HG03439 (cell line): ENCODE measurements at regions not wholly inside any gene's neighbourhood (a gene's known extent, or its start where the extent isn't known, plus 50 kb on each side); places are given as distances from the start of the nearest gene placed in this dataset.
"Not testable (repeated sequence)": the region's sequence is repeated elsewhere in the genome, so short reads cannot be mapped to it uniquely, and the experiment has no call there.

ENCODE experiments used
- ATAC-seq: cut with Tn5 transposase; IDR thresholded peaks from one replicate; pipeline ENCODE4 v1.9.1; 2021; ENCODE audit warnings: mild to moderate bottlenecking, moderate library complexity; ENCODE audit not compliant: unreplicated experiment

GRCh38 chr1:219863816-219864215 lies 64.5 kb downstream of the SLC30A10 start:
- not testable (repeated sequence) for ATAC-seq

GRCh38 chr1:219862366-219862765 lies 66.0 kb downstream of the SLC30A10 start:
- no peak for ATAC-seq

GRCh38 chr1:219858980-219859379 lies 69.4 kb downstream of the SLC30A10 start:
- ATAC-seq = no peak

GRCh38 chr1:219847215-219847855 lies 81.0 kb downstream of the SLC30A10 start:
- ATAC-seq = no peak

- not testable (repeated sequence) for ATAC-seq
Observed at GRCh38 chr1:219839595-219839994, 88.8 kb downstream of the SLC30A10 start.

- no peak for ATAC-seq
Observed at GRCh38 chr1:219837994-219838294, 90.4 kb downstream of the SLC30A10 start.

- peak; percentile 58 for ATAC-seq
Observed at GRCh38 chr1:219837274-219837993, 90.9 kb downstream of the SLC30A10 start.

- ATAC-seq = no peak
Observed at GRCh38 chr1:219834314-219834917, 93.9 kb downstream of the SLC30A10 start.

- ATAC-seq = no peak
Observed at GRCh38 chr1:219833214-219833815, 95.0 kb downstream of the SLC30A10 start.

- no peak for ATAC-seq
Observed at GRCh38 chr1:219826290-219826689, 102.1 kb downstream of the SLC30A10 start.

GRCh38 chr1:219825355-219825754 lies 103.0 kb downstream of the SLC30A10 start:
- ATAC-seq = no peak

- ATAC-seq = no peak
Observed at GRCh38 chr1:219824338-219824737, 104.0 kb downstream of the SLC30A10 start.

- ATAC-seq = no peak
Observed at GRCh38 chr1:219820551-219820950, 107.8 kb downstream of the SLC30A10 start.

GRCh38 chr1:219817914-219818313 lies 110.4 kb downstream of the SLC30A10 start:
- no peak for ATAC-seq

- no peak for ATAC-seq
Observed at GRCh38 chr1:219813294-219813693, 115.1 kb downstream of the SLC30A10 start.

GRCh38 chr1:219812491-219813203 lies 115.7 kb downstream of the SLC30A10 start:
- peak; percentile 85 for ATAC-seq

GRCh38 chr1:219812086-219812485 lies 116.3 kb downstream of the SLC30A10 start:
- ATAC-seq = no peak

- no peak for ATAC-seq
Observed at GRCh38 chr1:219810451-219810850, 117.9 kb downstream of the SLC30A10 start.

GRCh38 chr1:219808790-219809189 lies 119.6 kb downstream of the SLC30A10 start:
- ATAC-seq = no peak

- ATAC-seq = no peak
Observed at GRCh38 chr1:219806642-219807041, 121.7 kb downstream of the SLC30A10 start.

- no peak for ATAC-seq
Observed at GRCh38 chr1:219806020-219806419, 122.3 kb downstream of the SLC30A10 start.
